ENCODE measurements at regions not wholly inside any gene's neighbourhood (a gene's known extent, or its start where the extent isn't known, plus 50 kb on each side); places are given as distances from the start of the nearest gene placed in this dataset.

DNA sequence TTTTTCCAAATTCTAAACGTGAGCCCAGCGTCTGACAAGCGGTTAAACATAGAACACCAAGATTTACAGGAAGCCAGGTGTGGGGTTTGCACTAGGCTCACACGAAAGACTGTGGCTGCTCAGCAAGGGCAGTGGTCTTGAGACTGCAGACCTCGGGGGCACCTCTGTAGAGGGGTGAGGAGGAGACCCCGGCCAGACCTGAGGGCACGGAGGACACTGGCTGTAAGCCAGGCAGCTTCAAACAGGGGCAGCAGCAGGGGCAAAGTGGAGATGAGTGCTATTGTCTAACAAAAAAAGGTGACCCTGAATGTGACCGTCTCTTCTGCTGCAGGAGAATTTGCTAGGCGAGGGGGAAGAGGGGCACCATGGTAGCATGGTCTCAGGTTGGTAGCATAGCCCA is 140.3 kb downstream of the CYP26B1 start:
- Histone ChIP-seq H3K4me1 (no peaks in the 10 kb centered on the region), H3K27me3 (no peaks in the 10 kb centered on the region), H3K36me3 (replicated peaks in 1 of 2; ENCODE audit: insufficient read depth in 1 of 2, low read depth in 2 of 2) (no peaks in the 10 kb centered on the region), H3K9me3 (no peaks in the 10 kb centered on the region), H3K4me3 (no peak overlapping the region), H3K27ac (no peak overlapping the region)
- TF ChIP-seq, protein P1, sequence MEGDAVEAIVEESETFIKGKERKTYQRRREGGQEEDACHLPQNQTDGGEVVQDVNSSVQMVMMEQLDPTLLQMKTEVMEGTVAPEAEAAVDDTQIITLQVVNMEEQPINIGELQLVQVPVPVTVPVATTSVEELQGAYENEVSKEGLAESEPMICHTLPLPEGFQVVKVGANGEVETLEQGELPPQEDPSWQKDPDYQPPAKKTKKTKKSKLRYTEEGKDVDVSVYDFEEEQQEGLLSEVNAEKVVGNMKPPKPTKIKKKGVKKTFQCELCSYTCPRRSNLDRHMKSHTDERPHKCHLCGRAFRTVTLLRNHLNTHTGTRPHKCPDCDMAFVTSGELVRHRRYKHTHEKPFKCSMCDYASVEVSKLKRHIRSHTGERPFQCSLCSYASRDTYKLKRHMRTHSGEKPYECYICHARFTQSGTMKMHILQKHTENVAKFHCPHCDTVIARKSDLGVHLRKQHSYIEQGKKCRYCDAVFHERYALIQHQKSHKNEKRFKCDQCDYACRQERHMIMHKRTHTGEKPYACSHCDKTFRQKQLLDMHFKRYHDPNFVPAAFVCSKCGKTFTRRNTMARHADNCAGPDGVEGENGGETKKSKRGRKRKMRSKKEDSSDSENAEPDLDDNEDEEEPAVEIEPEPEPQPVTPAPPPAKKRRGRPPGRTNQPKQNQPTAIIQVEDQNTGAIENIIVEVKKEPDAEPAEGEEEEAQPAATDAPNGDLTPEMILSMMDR (IDR thresholded peaks at IDR 0.05), result no peak
- no peak for TF ChIP-seq POLR2A (IDR thresholded peaks at IDR 0.05)
- WGBS, 2 donors, result 56 to 60% methylated on average over 9 of the region's 9 CpGs
- intact Hi-C loops (cut with DNase I), result no loop called here
- ATAC-seq (no peak), DNase-seq (no peak)

DNA sequence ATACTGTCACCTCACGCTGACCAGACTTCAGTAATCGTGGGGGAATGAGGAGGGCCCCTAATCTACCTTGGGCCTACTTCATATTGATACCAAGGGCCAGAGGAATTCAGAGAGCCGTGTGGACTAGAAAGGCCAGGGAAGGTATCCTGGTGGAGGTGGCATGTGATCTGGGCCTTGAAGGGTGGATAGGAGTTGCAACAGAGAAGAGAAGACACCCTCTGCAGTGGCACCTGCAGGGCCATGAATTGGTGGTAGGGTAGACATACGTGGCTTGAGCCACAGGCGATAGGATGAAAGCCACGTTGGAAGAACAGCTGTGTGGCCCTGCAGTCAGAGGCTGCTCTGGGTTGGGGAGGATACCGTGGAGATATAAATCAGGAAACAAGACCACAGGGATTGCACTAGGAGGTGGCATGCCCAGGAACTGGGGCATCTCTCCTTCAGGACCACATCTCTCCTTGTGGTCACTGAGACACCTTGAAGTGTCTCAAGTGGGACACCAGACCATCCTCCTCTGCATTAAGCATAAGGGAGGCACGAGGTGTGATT is 141.4 kb downstream of the CYP26B1 start:
- WGBS, 2 donors, result 79 to 82% methylated on average over 8 of the region's 8 CpGs
- no peak for DNase-seq

DNA sequence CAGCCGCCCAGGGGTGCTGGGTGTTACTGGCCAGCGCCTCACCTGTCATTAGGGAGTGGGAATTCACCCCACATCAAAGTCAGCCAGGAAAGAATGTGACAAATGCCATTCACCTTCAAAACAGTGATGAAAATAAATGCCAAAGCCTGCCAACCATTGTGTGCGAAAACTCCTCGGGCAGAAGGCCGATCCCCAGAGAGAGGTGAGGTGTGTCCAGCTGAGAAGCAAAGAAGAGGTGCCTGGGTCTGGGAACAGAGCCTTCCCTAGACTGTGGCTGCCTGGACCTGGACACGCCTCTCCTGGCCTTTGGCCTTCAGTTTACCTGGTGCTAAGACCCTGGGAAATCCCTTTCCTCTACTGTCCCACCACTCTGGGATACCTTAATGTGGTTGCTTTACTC is 142.7 kb downstream of the CYP26B1 start:
- Histone ChIP-seq H3K9me3 (no peaks in the 10 kb centered on the region), H3K27ac (no peak overlapping the region), H3K27me3 (no peaks in the 10 kb centered on the region), H3K36me3 (replicated peaks in 1 of 2; ENCODE audit: insufficient read depth in 1 of 2, low read depth in 2 of 2) (no peaks in the 10 kb centered on the region), H3K4me1 (no peaks in the 10 kb centered on the region), H3K4me3 (no peak overlapping the region)
- DNase-seq (no peak), ATAC-seq (no peak)
- intact Hi-C loops (cut with DNase I), result no loop called here
- WGBS, 2 donors, result 74 to 85% methylated on average over 6 of the region's 6 CpGs
- TF ChIP-seq POLR2A (IDR thresholded peaks at IDR 0.05), result no peak
- TF ChIP-seq, protein P1 (IDR thresholded peaks at IDR 0.05), result no peak

More for the DNA sequence above, 141.4 kb downstream of the CYP26B1 start:
- ATAC-seq, result no peak
- no peaks in the 10 kb centered on the region for H3K36me3 ChIP-seq (replicated peaks in 1 of 2; ENCODE audit: insufficient read depth in 1 of 2, low read depth in 2 of 2)
- TF ChIP-seq, protein P1 (IDR thresholded peaks at IDR 0.05), result no peak
- no peak for TF ChIP-seq POLR2A (IDR thresholded peaks at IDR 0.05)
- no peaks in the 10 kb centered on the region for H3K4me1 ChIP-seq
- no peak overlapping the region for H3K27ac ChIP-seq
- H3K9me3 ChIP-seq, result no peaks in the 10 kb centered on the region
- intact Hi-C loops (cut with DNase I), result no loop called here
- H3K4me3 ChIP-seq, result no peak overlapping the region
- H3K27me3 ChIP-seq, result no peaks in the 10 kb centered on the region

DNA sequence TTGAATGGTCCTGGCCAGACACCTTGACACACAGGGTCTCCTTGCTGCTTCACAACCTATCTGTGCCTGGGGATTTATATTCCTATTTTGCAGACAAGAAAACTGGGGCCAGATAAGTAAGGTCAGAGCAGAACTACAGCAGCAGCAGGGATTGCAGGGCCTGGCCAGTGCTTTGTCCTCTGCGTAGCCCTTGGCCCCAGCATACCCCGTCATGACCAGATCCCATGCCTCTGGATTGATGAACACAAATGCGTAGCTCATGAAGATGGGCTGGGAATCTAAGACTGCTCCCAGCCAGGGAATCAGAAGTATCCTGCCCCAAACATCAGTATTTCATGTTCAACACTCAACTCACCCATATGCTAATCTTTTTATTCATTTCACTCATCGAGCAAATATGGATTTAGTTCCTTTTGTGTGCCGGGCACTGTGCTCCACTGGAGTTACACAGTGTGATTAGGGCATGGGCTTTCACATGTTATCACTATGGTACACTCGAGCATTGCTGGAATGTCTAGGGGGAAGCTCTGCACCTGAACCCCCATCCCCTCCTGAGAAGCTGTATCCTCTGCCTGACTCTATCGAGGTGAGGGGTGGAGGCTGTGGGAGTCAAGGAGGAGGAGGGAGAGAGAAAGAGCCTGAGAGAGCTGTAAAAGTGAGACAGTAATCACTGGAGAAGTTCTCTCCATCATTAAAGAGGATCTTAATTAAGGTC is 143.3 kb downstream of the CYP26B1 start:
- Histone ChIP-seq H3K4me3 (no peak overlapping the region), H3K27ac (no peak overlapping the region), H3K4me1 (no peaks in the 10 kb centered on the region), H3K27me3 (no peaks in the 10 kb centered on the region), H3K36me3 (replicated peaks in 1 of 2; ENCODE audit: insufficient read depth in 1 of 2, low read depth in 2 of 2) (no peaks in the 10 kb centered on the region), H3K9me3 (no peaks in the 10 kb centered on the region)
- intact Hi-C loops (cut with DNase I), result no loop called here
- DNase-seq, result no peak
- no peak for TF ChIP-seq POLR2A (IDR thresholded peaks at IDR 0.05)
- 74 to 79% methylated on average over 7 of the region's 7 CpGs for WGBS, 2 donors
- no peak for ATAC-seq

DNA sequence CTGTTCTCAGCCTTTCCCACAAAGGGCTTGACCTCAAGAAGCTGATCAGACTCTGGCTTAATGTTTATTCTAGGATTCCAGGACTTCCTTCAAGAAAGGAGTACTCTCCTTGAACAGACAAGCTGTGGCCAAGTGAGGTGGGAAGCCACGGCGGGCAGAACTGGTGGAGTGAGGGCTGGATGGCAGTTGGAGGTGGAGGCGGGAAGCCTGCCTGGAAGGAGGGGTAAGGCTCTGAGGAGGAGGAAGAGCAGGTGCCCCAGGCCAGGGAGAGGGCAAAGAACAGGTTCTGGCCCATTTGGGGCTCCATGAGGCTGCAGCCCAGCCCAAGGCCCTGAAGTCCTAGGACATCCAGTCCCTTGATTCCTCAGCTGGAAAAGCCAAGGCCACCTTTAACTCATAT is 143.9 kb downstream of the CYP26B1 start:
- 60 to 82% methylated on average over 3 of the region's 3 CpGs for WGBS, 2 donors
- Histone ChIP-seq H3K36me3 (replicated peaks in 1 of 2; ENCODE audit: insufficient read depth in 1 of 2, low read depth in 2 of 2) (no peaks in the 10 kb centered on the region), H3K27ac (no peak overlapping the region), H3K4me3 (no peak overlapping the region), H3K4me1 (no peaks in the 10 kb centered on the region), H3K27me3 (no peaks in the 10 kb centered on the region), H3K9me3 (no peaks in the 10 kb centered on the region)
- ATAC-seq (no peak), DNase-seq (no peak)
- TF ChIP-seq, protein P1 (IDR thresholded peaks at IDR 0.05), result no peak
- no peak for TF ChIP-seq POLR2A (IDR thresholded peaks at IDR 0.05)
- intact Hi-C loops (cut with DNase I), result no loop called here
